HG03064 (cell line): ENCODE measurements at regions not wholly inside any gene's neighbourhood (a gene's known extent, or its start where the extent isn't known, plus 50 kb on each side); places are given as distances from the start of the nearest gene placed in this dataset.
"Not testable (repeated sequence)": the region's sequence is repeated elsewhere in the genome, so short reads cannot be mapped to it uniquely, and the experiment has no call there.

Source experiments
- ATAC-seq: cut with Tn5 transposase; IDR thresholded peaks from one replicate; pipeline ENCODE4 v1.9.1; 2021; ENCODE audit warnings: low read depth; ENCODE audit not compliant: unreplicated experiment

- ATAC-seq, result no peak
These were observed 92.0 kb upstream of the KIF26B start for GRCh38 chr1:245062741-245063305.

DNA sequence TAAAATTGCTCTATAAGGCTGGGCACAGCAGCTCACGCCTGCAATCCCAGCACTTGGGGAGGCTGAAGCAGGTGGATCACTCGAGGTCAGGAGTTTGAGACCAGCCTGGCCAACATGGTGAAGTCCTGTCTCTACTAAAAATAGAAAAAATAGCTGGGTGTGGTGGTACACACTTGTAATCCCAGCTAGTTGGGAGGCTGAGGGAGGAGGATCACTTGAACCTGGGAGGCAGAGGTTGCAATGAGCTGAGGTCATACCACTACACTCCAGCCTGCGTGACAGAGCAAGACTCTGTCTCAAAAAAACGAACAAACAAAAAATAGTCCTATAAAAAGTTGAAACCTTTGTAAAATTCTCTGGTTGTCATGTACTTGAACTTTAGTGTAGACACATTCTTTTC lies 93.0 kb upstream of the KIF26B start:
- not testable (repeated sequence) for ATAC-seq

DNA sequence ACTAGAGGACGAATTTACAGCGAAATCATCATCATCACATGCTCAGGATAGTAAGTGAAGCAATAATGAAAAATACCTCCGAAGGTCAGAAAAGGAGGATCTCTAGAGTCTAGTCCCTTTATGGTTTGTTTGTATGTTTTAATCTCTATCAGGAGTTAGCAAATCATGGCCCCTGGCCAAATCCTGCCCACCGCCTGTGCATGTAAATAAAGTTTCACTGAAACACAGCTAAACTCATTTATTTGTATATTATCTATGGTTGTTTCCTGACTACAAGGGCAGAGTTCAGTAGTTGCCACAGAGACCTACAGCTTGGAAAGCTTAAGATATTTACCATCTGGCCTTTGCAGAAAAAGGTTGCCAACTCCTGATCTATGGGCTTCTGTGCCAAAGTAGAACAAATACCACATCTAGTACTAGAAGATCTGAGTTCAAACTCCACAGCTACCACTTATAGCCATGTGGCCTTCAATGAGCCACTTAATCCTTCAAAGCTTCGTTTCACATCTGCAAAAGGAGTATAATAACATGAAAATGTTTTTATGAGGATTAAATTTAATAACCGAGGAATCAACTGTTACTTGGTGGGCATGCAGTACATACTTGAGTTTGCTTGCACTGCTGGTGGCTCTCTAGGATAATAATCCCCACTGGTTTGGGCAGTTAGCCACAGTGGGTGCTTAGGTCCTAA lies 94.0 kb upstream of the KIF26B start:
- ATAC-seq, result no peak

DNA sequence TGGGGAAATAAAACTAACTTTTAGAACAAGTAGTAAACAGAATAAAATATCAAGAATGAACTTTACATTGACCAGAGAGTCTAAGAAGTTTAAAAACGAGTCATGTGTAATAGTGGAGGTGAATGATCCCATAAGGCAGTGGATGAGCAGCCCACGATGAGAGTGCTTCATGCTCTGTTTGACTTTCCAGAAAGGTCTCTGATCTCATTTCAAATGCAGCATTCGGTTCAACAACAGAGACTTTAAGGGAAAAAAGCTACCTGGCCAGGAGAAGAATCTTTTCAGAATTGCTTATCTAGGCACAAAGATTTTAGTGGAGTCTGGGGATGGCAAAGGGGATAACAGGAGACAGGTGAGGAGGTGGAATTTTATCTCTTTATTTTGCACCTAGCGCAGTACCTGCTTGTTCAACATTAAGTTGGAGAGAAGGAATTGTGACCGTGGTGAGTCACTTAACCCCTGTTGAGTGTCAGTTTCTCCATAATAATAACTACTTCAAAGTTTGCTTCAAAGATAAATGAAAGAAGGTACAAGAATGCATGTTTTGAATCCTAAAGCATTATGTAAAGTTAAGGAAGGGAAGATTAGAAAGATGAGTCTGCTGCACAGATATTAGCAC lies 94.9 kb upstream of the KIF26B start:
- ATAC-seq, result no peak

- ATAC-seq, result no peak
These were observed 95.9 kb upstream of the KIF26B start for GRCh38 chr1:245058882-245059281.

GRCh38 chr1:245058436-245058835 lies 96.3 kb upstream of the KIF26B start:
- no peak for ATAC-seq

DNA sequence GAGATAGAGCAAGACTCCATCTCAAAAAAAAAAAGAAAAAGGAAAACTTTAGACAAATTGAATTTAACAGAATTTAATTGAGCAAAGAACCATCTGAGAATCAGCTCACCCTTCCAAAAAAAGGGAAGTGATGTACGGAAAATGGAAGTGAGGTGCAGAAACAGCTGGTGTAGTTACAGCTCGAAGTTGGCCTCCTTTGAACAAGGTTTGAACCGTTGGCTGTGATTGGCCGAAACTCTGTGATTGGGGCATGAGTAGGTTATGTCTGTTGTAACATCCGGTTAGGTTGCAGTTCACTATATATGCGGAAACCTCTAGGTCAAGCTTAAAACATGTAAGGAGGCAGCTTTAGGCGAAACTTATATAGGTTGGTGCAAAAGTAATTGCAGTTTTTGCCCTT lies 97.9 kb upstream of the KIF26B start:
- ATAC-seq, result no peak

DNA sequence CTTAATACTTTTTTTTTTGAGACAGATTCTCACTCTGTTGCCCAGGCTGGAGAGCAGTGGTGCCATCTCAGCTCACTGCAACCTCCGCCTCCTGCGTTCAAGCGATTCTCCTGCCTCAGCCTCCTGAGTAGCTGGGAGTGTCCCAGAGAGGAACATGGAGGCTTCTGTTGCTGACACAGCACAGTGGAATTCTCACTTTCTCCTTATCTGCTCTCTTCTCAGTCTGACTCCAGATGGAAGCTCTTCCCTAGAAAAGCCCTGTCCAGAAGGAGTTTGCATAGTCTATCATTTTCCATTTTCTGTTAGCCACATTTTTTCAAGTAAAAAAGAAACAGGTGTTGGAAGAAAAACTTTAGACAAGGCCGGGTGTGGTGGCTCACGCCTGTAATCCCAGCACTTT lies 98.5 kb upstream of the KIF26B start:
- ATAC-seq, result not testable (repeated sequence)

DNA sequence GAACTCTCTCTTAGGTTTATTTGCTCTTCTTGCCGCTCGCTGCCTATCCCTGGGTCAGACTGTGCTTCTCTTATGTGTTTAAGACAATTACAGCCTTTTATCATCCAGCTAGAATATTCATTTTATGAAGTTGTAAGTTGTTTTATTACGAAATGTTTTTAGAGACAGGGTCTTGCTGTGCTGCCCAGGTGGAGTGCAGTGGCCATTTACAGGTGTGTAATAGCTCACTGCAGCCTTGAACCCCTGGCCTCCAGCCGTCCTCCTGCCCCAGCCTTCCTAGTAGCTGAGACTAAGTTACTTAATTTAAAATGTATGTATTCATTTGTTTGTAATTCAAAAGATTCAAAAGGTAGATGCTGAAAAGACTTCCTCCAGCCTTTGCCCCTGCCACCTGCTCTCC lies 99.0 kb upstream of the KIF26B start:
- ATAC-seq, result no peak

DNA sequence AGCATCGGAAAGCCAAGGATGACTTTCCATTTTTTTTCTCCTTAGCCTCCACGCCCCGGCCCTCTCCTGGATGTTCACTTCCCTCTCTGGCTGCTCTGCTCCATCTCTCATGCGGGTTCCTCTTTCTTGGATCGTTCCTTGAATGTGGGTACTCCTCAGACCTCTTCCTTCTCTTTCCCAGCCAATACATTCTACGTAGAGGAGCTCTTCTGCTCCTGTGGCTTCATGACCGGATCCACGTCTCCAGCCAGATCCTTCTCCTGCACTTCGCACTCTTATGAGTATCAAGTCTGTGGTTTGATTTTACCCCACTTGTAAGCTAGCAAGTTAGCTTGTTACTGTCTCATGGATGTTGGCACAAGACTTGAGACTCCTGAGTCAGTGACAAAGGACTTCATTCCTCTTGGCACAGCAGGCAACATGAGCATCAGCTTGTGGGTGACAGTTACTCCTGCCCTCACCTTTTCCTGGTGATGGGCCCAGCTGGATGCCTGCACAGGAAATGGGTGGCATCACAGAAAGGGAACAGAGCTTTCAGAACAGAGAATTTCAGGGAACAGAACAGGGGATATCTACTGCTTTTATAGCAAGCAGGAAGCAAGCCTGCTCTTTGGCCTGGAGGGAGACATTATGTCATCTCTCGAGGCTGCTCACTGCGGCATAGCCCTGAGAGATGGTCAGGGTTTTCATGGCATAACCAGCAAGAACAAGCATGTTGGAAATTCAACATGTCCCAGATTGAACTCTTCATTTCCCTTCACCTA lies 100.1 kb upstream of the KIF26B start:
- no peak for ATAC-seq

DNA sequence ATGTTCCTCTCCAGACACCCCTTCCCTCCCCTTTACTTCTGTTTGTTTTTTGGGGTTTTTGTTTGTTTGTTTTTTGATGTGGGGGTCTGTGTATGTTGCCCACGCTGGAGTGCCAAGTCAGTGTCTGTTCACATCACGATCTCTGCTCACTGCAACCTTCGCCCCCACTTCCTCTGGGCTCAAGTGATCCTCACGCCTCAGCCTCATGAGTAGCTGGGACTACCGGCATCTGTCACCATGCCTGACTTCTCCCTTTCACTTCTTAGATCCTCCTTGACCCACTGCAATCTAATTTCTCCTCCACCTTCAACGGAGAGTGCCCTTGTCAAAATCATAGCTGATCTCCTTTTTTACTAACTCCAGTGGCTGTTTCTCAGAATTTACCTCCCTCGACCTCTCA lies 100.7 kb upstream of the KIF26B start:
- no peak for ATAC-seq

- ATAC-seq, result no peak
These were observed 102.5 kb upstream of the KIF26B start for GRCh38 chr1:245052258-245052657.

- no peak for ATAC-seq
These were observed 103.2 kb upstream of the KIF26B start for GRCh38 chr1:245051349-245052221.

- no peak for ATAC-seq
These were observed 108.0 kb upstream of the KIF26B start for GRCh38 chr1:245046769-245047168.

GRCh38 chr1:245046315-245046714 lies 108.5 kb upstream of the KIF26B start:
- ATAC-seq, result no peak

DNA sequence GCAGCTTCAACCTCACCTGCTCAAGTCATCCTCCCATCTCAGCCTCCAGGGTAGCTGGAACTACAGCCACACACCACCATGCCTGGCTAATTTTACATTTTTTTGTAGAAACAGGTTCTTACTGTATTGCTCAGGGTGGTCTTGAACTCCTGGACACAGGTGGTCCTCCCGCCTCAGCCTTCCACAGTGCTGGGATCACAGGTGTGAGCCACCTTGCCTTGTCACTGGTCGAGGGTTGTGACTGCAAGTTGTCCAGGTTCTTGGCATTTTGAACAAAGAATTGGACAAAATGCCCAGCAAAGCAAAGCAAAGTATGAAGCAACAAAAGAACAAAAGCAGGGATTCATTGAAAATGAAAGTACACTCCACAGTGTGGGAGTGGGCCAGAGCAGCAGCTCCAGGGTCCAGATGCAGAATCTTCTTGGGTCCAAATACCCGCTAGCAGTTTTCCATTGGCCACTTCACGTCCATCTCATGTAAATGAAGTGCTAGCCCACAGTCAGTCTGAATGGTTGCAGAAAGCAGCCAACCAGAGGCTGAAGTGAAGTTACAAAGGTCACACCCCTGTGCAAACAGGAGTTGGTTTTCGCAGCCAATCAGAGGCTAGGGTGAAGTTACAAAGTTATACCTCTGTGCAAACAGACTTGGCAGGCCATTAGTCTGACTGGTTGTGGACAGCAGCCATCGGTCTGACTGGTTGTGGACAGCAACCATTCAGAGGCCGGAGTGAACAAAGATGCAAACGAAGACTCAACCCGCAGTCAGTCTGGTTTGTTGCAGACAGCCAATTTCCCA lies 109.5 kb upstream of the KIF26B start:
- ATAC-seq, result no peak

DNA sequence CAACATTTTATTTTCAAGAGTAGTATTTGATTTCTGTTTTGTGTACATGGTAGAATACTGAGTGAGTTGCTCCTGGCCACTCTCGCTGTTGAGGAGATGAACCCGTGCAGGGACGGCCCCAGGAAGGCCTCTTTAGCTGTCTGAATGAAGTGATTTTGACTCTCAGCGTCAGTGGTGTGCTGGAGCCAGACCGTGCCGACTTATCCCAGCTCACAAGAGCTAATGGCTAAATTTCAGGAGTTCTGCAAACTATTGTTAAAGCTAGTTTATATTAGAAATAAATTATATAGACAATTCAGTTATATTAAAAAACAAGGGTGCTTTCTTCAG lies 111.2 kb upstream of the KIF26B start:
- no peak for ATAC-seq

- no peak for ATAC-seq
These were observed 113.6 kb upstream of the KIF26B start for GRCh38 chr1:245041058-245041698.

- ATAC-seq, result no peak
These were observed 115.6 kb upstream of the KIF26B start for GRCh38 chr1:245039196-245039595.
